GM19468 (cell line): ENCODE measurements at regions not wholly inside any gene's neighbourhood (a gene's known extent, or its start where the extent isn't known, plus 50 kb on each side); places are given as distances from the start of the nearest gene placed in this dataset.
A peak's percentile ranks its signal among the peaks of the same experiment; 100 is the strongest.
"Not testable (repeated sequence)": the region's sequence is repeated elsewhere in the genome, so short reads cannot be mapped to it uniquely, and the experiment has no call there.

Experiments used
- ATAC-seq: cut with Tn5 transposase; IDR thresholded peaks from one replicate; pipeline ENCODE4 v1.9.1; 2021; ENCODE audit warnings: mild to moderate bottlenecking, moderate library complexity, moderate number of reproducible peaks; ENCODE audit not compliant: unreplicated experiment; ENCODE audit errors: extremely low read depth

DNA sequence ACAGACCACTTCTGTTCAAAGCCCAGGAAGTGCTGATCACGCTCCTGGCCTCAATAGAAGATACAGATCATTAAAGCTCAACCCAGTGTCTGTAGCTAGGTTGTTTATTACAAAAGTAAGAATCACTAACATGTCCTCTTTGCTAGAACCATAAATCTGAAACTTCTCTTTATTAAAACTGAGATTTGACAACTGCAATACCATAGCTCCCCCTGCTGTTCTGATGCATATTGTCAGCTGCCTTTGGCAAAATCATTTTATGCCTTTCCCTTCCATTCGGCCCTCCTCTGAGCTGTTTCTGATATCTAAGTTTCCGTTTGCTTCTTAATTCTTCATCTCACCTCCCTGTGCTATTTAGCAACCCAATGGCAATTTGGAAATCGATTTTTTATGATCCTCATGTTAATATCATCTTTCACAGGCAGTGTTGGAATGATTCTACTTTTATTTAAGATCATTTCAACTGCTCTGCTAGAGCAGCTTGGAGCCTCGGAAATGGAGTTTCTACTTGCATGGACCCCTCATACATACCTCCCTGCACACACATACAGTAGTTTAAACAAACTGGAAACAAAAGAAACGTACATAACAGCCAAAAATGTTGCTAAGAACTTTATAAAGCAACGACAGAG is 998.8 kb downstream of the MAT2B start:
- peak; percentile 35 for ATAC-seq

DNA sequence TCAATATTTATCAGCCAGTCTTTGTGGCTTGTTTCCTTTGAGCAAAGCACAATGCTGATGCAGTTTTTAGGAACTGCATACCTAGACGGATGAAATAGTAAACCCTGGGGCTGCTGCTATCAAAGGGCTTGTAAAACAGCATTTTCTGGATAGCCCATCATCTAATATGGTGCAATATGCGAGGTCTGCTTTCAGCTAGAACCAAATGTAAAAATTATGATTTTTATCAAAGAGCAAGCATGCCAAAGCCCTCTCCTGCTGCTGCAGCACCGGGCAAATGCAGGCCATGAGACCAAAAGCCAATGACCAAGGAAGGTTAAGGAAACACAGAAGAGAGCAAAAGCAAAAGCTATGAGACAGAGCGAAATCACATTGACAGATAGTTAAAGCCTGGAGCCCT is 1000.4 kb downstream of the MAT2B start:
- ATAC-seq = no peak

DNA sequence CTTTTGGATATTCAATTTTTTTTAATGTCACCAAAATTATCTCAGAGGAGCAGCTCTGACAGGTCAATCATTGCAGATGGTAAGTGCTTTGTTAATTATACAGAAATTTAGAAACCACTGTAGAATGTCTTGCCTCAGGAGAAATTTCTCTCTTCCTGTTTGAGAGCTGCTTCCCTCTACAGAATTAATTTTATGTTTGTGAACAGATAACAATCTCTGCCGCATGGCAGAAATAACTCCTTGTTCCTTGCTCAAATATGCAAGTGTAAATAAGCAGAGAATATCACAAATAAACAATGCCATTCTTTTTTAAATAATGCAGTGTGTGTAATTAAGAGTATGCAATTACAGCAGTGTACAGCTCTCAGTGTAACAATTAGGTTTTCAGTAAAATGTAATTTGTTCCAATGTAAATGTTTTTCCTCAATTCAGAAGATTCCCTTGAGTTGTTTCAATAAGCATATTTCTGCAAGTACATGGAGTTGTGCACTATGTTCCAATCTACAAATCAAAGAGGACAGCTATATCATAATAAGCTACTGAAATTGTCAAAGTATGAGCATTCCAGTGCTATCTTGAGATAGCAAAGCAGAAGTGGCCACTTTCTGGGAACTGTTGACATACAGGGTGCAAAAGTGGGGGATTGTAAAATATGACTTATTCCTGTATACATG is 1012.8 kb downstream of the MAT2B start:
- no peak for ATAC-seq

DNA sequence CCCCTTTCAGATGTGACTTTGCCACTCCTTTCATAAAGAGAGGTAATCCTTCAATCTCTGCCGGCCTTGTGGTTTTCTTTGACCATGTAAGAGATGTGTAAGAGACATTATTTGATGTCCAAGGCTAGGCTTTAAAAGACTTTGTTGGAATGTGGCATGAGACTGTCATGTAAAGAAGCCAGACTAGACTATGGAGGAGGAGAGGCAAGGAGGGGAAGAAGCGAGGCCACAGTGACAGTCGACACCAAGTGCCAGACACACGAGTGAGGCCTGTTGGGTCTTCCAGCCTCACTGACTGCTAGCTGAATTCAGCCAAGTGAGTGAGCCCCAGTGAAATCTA is 1013.3 kb downstream of the MAT2B start:
- ATAC-seq = no peak

DNA sequence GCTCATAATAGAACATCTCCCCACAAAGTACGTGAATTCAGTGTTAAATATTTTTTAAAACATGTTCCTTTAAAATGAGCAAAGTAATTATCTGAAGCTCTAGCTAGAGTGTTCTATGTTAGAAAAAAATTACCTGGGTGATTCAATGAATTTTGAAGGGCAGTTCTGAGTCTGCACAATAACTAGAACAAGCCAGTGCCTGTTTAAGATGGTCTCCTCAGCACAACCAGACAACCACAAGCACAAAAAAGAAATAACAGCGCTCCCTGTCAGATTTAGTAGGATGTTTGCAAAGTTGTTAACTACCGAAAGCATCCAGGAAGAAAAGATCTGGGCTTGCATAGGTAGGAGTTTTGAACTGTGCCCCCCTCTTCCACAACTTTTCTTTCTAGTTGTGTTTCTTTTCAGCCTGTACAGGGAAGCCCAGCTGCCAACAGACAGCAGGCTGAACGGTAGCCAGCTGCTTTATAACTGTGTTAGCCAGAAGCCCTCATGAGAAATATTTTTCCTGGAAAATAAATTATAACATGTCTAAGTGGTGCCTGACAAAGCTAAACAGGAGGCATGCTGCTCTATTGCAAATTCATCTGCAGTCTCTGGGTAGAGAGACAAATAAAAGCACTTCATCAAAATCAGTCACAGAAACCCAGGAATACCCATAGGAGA is 1026.9 kb downstream of the MAT2B start:
- ATAC-seq = no peak

DNA sequence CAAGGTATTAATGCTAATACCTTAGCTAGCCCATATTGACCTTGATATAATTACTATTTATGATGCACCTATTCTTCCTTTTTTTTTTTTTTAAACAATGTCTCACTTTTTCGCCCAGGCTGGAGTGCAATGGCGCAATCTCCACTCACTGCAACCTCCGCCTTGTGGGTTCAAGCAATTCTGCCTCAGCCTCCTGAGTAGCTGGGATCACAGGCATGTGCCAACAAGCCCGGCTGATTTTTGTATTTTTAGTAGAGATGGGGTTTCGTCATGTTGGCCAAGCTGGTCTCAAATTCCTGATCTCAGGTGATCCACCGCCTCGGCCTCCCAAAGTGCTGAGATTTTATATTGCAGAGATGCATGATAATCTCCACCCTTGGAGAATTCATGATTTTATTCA is 1028.0 kb downstream of the MAT2B start:
- not testable (repeated sequence) for ATAC-seq

DNA sequence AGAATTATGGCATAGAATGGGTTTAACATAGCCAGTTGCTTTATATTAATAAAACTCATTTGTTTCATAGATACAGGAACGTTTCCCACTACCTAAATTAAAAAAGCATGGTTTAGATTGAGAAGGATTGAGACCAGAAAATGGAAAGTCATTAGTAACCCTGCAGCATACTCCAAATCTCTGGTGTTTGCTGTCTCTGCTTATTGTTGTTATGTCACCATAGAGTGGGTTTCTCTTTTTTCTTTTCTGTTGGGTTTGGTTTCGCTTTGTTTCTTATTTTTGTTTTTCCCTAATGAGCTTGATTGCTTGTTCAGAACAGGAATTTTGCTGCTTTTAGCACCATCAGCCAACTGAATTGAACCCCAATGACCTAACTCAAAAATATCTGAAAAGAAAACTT is 1034.8 kb downstream of the MAT2B start:
- no peak for ATAC-seq

DNA sequence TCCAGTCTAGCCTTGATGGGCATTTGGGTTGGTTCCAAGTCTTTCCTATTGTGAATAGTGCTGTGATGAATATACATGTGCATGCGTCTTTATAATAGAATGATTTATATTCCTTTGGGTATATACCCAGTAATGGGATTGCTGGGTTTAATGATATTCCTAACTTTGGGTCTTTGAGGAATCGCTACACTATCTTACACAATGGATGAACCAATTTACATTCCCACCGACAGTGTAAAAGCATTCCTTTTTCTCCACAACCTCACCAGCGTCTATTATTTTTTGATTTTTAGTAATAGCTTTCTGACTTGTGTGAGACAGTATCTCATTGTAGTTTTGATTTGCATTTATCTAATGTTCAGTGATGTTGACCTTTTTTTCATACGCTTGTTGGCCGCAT is 1040.1 kb downstream of the MAT2B start:
- ATAC-seq = no peak

DNA sequence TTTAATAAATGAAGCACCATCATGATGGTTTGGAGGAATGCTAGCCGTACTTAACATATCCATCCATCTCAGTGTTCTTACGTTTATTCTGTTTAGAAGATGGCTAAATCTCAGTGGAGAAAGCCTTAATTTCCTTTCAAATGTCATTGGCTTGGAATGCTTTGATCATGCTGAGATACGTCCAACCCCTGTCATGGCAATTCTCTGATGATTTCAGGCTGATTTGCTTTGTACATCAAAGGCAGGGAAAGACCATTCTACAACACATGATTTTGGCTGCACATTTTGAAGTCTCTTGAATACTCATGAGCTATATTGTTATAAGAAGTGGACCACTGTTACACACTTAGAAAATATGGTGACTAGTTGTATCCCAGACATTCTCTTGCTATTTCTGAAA is 1048.4 kb downstream of the MAT2B start:
- ATAC-seq = no peak

DNA sequence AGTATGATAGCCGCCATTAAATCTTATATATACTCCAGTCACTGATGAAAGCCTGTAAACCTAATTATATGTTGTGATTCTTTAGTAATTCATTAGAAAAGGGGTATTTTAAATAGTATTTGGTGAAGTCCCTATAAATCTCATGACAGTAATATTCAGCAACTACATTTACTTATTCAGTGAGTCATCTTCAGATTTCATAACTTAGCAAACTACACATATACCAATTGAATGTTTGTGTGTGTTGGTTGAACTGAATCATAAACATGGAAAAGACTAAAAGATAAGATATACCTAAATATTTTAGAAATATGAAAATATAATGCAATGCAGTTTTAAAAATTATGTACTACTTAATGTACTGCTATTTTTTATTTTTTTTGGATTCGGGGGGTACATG is 1050.4 kb downstream of the MAT2B start:
- no peak for ATAC-seq

DNA sequence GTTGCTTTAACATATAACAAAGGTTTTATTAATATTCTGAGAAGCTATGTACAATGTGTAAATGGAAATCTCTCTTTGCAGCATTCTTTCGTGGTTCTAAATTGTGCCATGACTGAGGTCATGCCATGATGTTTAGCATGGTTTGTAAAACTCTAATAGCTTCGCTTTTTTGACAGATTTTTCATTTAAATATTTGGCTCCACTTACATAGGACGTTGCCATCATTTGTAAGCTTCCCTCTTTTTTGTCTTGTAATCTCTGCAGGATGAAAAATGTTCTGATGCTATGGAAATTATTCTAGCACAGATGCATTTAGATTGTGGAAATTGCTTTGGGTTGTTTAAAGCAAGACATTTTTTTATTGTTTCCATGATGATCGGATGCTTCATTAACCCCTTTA is 1054.8 kb downstream of the MAT2B start:
- ATAC-seq = no peak

DNA sequence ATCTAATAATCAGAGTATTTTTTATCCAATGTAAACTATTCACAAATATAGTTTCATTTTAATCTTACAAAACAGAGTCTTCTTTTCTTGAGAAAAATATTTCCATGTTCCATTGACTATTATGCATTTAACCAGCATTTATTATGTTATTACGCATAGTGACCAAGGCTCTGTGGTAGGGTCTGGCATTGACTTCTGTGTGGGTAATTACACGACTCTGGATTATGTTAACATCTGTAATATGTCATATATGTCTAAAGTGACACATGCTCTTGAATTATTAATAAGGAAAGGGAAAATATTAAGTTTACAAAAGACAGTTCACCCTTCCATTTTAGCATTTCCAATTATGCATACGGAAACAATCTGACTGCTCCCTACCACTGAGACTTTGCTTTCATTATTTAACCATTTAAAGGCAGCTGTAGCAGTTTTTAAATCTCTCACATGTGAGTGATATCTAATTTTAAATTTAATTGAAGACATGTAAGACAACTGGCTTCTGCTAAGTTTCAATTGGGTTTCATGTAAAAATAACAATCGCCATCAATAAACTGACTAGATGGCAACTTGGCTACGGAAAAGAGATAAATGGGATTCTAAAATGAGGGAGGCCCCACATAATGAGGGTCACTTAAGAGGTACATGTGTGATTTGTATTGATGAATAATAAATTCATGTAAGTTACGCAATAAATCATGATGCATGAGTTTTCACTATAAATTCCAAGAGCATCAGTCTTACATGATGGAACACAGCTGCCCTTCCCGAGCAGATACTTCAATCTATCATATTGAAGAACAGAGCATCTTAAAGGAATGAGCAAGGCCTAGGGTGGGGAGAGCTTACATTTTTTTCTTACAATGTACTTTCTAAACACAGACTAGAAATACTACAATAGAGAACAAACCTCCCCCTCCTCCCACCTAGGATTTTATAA is 1056.8 kb downstream of the MAT2B start:
- no peak for ATAC-seq

DNA sequence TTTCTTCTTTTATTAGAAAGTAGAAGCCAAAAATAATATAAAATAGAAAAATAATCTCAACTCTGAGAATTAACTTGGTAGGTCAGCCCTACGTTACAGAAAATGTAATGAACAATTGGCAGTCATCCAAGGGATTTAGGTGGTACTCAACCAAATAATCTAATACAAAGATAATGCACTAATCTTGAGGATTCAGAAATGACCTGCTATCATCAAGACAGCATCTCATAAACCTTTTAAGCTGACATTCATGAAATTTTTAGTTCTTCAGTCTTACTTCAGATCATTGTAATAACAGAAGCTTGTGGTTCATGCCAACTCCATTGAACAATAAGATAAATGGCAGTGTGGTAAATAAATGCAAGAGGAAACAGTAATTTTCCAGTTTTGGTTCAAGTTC is 1058.0 kb downstream of the MAT2B start:
- ATAC-seq = no peak

DNA sequence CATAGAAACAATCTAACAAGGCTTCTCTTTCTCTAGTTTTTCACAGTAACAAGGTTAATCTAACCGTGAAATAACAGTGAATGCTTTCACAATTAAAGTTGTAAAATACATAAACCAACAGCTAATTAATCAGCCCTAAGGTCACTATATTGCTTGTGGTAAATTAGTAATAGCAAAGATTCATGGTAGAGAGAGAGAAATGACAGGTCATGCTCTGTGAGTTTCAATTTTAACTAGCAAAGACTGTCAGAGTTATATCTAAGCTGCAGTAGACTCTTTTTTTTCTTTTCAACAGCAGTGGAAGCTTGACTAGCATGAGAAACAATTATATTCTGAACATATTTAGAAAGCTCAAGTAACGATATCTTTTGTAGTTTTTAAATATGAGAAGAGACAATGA is 1068.0 kb downstream of the MAT2B start:
- no peak for ATAC-seq

DNA sequence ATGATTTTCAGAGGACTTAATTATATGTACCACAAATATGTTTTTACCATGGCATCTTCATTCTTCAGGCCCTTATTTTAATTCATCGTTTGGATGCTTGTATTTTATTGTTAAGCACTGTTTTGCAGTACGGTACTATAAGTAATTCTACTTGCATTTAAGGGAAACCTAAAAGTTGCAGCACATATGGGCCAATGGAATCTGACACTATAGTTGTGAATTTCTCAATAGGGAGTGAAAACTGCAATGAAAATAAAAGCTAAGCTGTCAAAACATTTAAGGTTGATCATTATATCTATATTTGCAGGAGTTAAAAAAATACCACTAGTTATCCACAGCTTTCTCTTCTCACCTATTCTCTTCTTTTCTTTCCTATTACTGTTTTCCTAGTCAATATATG is 1071.8 kb downstream of the MAT2B start:
- no peak for ATAC-seq

DNA sequence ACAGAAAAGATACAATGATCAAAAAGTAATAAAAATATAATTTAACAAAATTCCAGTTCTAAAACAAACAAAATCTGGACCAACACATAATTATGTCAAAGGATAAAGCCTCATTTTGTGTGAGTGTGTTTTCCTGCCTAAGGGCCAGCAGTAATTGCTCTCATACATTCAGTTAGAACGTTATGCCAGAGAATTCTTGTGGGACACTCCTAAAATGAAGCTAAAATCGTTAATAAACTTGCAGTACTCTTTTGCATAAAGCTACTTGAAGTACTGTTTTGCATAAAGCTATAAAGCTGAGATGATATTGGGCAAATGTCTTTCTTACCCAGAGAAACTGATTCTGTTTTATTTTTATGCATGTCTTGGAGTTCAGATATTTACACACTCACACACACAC is 1072.3 kb downstream of the MAT2B start:
- no peak for ATAC-seq

DNA sequence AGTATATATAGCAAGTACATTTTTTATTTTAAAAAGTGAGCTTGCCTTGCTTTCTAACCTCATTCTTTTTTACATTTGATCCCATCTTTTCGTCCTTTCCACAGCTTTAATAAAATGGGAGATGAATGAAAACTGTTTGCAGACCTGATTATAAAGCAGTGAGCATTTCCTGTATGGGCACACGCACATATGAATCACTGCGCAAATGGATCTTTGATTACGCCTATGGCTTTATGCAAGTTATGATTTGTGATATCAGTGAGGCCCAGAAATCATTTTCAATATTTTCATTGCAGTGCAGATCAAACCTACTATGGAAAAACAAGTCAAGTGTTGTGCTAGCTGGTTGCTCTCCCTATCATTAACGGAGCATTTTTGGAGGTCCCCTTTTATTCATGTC is 1073.0 kb downstream of the MAT2B start:
- no peak for ATAC-seq

DNA sequence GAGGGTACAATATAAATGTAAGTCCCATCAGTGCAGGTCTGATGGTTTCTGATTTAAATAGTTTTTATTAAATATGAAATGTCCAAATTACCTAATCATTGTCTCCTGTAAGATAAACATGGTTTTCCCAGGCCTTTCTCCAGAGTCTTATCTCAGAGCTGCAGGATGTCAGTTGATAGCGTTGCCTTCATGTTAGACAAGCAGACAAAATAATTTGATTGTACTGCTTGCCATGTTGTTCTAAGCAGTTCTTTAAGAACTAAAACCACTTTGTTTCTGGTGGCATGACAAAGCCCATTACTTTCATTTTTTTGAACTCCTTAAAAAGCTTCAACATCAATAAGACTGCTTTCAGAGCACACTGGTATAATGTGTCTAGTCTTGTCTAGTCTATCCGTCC is 1073.5 kb downstream of the MAT2B start:
- no peak for ATAC-seq

DNA sequence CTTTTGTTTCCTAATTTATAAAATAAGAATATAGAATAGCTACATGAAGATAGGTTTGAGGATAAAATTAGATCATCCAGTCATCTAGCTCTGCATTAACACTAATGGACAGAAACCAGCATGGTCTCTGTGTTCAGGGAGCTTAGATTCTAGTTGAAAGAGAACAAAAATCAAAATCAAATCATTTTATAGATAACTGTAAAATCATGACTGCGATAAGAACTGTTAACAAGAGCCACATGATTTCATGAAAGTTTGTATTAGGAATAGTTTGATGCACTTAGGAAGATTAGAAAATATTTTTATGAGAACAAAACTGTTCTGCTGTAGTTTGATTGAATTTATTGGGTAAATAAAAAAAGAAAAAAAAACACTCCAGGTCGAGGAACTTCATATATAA is 1074.7 kb downstream of the MAT2B start:
- no peak for ATAC-seq

DNA sequence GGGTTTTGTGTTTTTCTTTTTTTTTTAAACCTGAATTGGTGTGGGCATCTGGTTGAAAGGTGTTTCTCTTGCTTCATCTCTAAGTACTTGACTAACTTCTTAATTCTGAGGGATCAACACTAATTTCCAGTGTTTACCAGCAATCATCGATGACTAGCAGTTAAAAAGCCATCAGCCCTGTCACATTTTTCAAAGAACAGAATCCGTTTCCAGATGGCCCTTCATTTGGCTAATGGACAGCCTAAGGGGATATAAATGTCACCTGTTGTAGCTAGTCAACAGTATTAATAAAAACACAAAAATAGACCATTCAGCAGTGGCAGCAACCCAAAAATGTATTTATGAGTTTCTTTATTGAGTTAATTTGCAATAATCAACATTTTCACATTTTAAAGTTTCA is 1076.5 kb downstream of the MAT2B start:
- no peak for ATAC-seq

DNA sequence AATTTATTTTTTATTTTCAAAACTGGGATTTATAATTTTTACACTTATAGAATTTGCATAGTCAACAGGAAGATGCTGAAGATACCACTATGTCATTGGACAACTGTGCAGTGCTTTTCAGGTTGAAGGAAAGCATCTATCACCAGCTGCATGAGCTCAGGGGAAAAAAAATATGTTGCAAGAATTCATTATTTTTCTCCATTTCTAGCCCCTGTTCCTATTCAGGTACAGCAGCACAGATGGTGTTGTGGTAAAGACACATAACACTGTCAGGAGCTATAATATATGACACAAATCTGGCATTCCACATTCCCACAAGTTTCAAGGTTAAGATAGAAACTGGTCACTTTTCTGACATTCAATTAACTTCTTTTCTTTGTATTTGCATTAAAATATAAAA is 1088.6 kb downstream of the MAT2B start:
- ATAC-seq = no peak
